Muscle of back (tissue), 3 donors: ENCODE measurements at regions not wholly inside any gene's neighbourhood (a gene's known extent, or its start where the extent isn't known, plus 50 kb on each side); places are given as distances from the start of the nearest gene placed in this dataset.

Experiments
- DNase-seq, 3 donors: peaks; one replicate each; pipeline versions ENCODE4 v3.0.0 to v3.0.0-alpha.2; 2013

- DNase-seq = no peak
These were observed 302.4 kb upstream of the POU3F2 start for GRCh38 chr6:98532004-98532403.

- DNase-seq = no peak
These were observed 294.6 kb upstream of the POU3F2 start for GRCh38 chr6:98539741-98540140.

- DNase-seq = no peak
These were observed 288.0 kb upstream of the POU3F2 start for GRCh38 chr6:98546376-98546775.

GRCh38 chr6:98547151-98547550 is 287.2 kb upstream of the POU3F2 start:
- no peak for DNase-seq

- DNase-seq = no peak
These were observed 286.7 kb upstream of the POU3F2 start for GRCh38 chr6:98547634-98548033.

- no peak for DNase-seq
These were observed 286.1 kb upstream of the POU3F2 start for GRCh38 chr6:98548301-98548700.

GRCh38 chr6:98560418-98560817 is 274.0 kb upstream of the POU3F2 start:
- no peak for DNase-seq

- no peak for DNase-seq
These were observed 273.5 kb upstream of the POU3F2 start for GRCh38 chr6:98560841-98561240.

GRCh38 chr6:98566126-98566525 is 268.2 kb upstream of the POU3F2 start:
- DNase-seq = no peak

GRCh38 chr6:98572579-98572978 is 261.8 kb upstream of the POU3F2 start:
- DNase-seq = no peak

GRCh38 chr6:98574984-98575383 is 259.4 kb upstream of the POU3F2 start:
- peak in 1 of 3 donors; percentile 2 for DNase-seq

GRCh38 chr6:98576791-98577190 is 257.6 kb upstream of the POU3F2 start:
- DNase-seq = peak in 1 of 3 donors; percentile 24

GRCh38 chr6:98578016-98578415 is 256.4 kb upstream of the POU3F2 start:
- DNase-seq = no peak

- peak in 1 of 3 donors; percentile 52 for DNase-seq
These were observed 255.3 kb upstream of the POU3F2 start for GRCh38 chr6:98579079-98579478.

- DNase-seq = peak in 1 of 3 donors; percentile 21
These were observed 254.4 kb upstream of the POU3F2 start for GRCh38 chr6:98579941-98580340.

- DNase-seq = no peak
These were observed 252.7 kb upstream of the POU3F2 start for GRCh38 chr6:98581705-98582104.

- DNase-seq = no peak
These were observed 250.9 kb upstream of the POU3F2 start for GRCh38 chr6:98583506-98583905.

- DNase-seq = no peak
These were observed 248.2 kb upstream of the POU3F2 start for GRCh38 chr6:98586163-98586562.

GRCh38 chr6:98587555-98587954 is 246.8 kb upstream of the POU3F2 start:
- no peak for DNase-seq

GRCh38 chr6:98589536-98589935 is 244.8 kb upstream of the POU3F2 start:
- no peak for DNase-seq

GRCh38 chr6:98590136-98590681 is 244.2 kb upstream of the POU3F2 start:
- no peak for DNase-seq

GRCh38 chr6:98590997-98591396 is 243.4 kb upstream of the POU3F2 start:
- no peak for DNase-seq

- no peak for DNase-seq
These were observed 240.7 kb upstream of the POU3F2 start for GRCh38 chr6:98593676-98594075.

GRCh38 chr6:98601716-98602115 is 232.7 kb upstream of the POU3F2 start:
- DNase-seq = no peak

GRCh38 chr6:98605705-98606104 is 228.7 kb upstream of the POU3F2 start:
- DNase-seq = no peak
